ENCODE measurements at regions not wholly inside any gene's neighbourhood (a gene's known extent, or its start where the extent isn't known, plus 50 kb on each side); places are given as distances from the start of the nearest gene placed in this dataset.

DNA sequence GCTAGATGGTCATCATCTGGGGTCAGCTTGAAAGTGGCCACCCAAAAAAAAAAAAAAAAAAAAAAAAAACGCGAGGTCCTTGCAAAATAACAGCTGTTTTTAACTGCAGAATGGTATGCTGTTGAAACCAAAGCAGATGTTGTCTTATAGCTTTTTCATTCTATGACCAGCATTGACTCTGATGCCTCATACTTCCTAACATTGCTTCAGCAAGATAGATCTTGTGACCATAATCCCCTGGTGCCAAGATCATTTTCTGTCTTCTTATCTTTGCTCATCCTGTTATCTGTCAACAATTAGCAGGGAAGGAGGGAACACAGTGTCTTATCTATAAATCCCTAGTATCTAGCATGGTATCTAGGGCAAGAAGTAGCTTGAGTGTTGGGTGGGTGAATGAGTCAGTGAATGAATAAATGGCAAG lies 181.5 kb downstream of the PLPP3 start:
- TF ChIP-seq NR2C2 (CRISPR knock-in tag; IDR thresholded peaks at IDR 0.05), result no peak
- no peak for TF ChIP-seq JUN (CRISPR knock-in tag; IDR thresholded peaks at IDR 0.05)
- no peak for TF ChIP-seq SMAD4 (CRISPR knock-in tag; IDR thresholded peaks at IDR 0.05)
- no peak for TF ChIP-seq ZNF281 (CRISPR knock-in tag; IDR thresholded peaks at IDR 0.05)
- TF ChIP-seq, protein P1, sequence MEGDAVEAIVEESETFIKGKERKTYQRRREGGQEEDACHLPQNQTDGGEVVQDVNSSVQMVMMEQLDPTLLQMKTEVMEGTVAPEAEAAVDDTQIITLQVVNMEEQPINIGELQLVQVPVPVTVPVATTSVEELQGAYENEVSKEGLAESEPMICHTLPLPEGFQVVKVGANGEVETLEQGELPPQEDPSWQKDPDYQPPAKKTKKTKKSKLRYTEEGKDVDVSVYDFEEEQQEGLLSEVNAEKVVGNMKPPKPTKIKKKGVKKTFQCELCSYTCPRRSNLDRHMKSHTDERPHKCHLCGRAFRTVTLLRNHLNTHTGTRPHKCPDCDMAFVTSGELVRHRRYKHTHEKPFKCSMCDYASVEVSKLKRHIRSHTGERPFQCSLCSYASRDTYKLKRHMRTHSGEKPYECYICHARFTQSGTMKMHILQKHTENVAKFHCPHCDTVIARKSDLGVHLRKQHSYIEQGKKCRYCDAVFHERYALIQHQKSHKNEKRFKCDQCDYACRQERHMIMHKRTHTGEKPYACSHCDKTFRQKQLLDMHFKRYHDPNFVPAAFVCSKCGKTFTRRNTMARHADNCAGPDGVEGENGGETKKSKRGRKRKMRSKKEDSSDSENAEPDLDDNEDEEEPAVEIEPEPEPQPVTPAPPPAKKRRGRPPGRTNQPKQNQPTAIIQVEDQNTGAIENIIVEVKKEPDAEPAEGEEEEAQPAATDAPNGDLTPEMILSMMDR (IDR thresholded peaks at IDR 0.05), result no peak
- TF ChIP-seq, protein P2, sequence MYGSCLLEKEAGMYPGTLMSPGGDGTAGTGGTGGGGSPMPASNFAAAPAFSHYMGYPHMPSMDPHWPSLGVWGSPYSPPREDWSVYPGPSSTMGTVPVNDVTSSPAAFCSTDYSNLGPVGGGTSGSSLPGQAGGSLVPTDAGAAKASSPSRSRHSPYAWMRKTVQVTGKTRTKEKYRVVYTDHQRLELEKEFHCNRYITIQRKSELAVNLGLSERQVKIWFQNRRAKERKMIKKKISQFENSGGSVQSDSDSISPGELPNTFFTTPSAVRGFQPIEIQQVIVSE (CRISPR knock-in tag; IDR thresholded peaks at IDR 0.05; ENCODE audit: borderline replicate concordance), result no peak
